ENCODE measurements at regions not wholly inside any gene's neighbourhood (a gene's known extent, or its start where the extent isn't known, plus 50 kb on each side); places are given as distances from the start of the nearest gene placed in this dataset.

DNA sequence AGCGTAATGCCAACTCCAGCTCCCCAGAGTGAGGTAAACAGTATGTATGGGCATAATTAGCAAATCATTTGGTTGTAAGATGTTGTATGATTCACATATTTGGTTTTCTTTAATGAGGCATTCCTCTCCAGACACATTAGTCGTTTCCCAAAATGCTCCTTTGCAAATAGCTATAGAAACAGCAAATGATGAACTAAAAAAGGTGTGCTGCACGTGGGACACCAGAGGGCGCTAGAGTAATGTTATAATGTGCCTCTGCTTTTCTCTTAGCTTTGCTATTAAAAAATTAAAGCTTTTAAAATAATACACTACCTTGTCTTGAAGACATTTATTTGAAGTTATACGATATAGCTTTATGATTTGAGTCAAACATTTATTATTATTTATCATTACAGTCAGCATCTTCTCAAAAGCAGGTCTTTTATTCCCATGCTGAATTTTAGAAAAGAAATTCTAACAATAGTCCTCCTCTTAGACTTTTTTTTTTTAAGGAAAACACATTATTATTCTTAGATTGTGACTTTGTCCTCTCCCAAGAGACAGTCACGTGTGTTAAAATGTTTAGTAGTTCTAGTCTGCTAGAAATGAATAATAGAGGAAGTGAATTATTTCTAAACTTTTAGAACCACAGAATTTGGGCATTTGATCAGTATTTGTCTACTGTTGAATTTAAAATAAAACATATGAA lies 121.6 kb upstream of the FRY start:
- H3K4me2 ChIP-seq (ENCODE audit: low read length), result peak overlapping the region; percentile 61
- peak overlapping the region; percentile 19 for H3K4me3 ChIP-seq (ENCODE audit: low read length)
- H3K27ac ChIP-seq (ENCODE audit: low read depth, low read length), result peak overlapping the region; percentile 57
- no peaks in the 10 kb centered on the region for H3K9me3 ChIP-seq (ENCODE audit: control insufficient read depth, insufficient read depth, low read length)
- no peak for TF ChIP-seq EZH2phosphoT487 (IDR thresholded peaks at IDR 0.05; ENCODE audit: borderline replicate concordance, low read length)
- TF ChIP-seq, protein P1, sequence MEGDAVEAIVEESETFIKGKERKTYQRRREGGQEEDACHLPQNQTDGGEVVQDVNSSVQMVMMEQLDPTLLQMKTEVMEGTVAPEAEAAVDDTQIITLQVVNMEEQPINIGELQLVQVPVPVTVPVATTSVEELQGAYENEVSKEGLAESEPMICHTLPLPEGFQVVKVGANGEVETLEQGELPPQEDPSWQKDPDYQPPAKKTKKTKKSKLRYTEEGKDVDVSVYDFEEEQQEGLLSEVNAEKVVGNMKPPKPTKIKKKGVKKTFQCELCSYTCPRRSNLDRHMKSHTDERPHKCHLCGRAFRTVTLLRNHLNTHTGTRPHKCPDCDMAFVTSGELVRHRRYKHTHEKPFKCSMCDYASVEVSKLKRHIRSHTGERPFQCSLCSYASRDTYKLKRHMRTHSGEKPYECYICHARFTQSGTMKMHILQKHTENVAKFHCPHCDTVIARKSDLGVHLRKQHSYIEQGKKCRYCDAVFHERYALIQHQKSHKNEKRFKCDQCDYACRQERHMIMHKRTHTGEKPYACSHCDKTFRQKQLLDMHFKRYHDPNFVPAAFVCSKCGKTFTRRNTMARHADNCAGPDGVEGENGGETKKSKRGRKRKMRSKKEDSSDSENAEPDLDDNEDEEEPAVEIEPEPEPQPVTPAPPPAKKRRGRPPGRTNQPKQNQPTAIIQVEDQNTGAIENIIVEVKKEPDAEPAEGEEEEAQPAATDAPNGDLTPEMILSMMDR (IDR thresholded peaks at IDR 0.05; ENCODE audit: low read depth, low read length, poor library complexity, severe bottlenecking), result peak; percentile 85
- no peaks in the 10 kb centered on the region for H3K27me3 ChIP-seq (ENCODE audit: control insufficient read depth, low read length)
- no peaks in the 10 kb centered on the region for H3K79me2 ChIP-seq (ENCODE audit: control insufficient read depth, low read length)
- no peaks in the 10 kb centered on the region for H3K9me2 ChIP-seq (replicated peaks; ENCODE audit: control insufficient read depth, low read length)
- 0 out of 2 replicates have a peak, but pooled peaks cover 6% of the 10 kb centered on the region for H3F3A ChIP-seq (ENCODE audit: control insufficient read depth, insufficient read depth)
- no peaks in the 10 kb centered on the region for H3K36me3 ChIP-seq (ENCODE audit: control insufficient read depth, low read length)
- H4K20me1 ChIP-seq (ENCODE audit: control insufficient read depth, insufficient read depth, low read depth, low read length), result no peaks in the 10 kb centered on the region
- peaks cover 40% of the 10 kb centered on the region for H3K4me1 ChIP-seq (ENCODE audit: control insufficient read depth, low read length)

DNA sequence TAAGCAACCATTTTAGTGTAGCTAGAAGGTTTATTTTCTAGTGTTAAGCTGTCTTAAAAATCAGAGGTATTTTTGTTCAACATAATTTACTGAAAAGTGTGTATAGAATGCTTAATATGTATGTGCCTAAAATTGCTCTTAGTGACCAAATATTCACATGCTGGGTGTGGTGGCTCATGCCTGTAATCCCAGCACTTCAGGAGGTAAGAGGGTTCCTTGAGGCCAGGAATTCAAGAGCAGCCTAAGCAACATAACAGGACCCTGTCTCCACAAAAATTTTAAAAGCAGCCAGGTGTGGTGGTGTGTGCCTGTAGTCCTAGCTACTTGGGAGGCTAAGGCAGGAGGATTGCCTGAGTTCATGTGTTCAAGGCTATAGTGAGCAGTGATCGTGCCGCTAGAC lies 120.9 kb upstream of the FRY start:
- Histone ChIP-seq H3F3A (ENCODE audit: control insufficient read depth, insufficient read depth) (0 out of 2 replicates have a peak, but pooled peaks cover 6% of the 10 kb centered on the region), H3K9me2 (replicated peaks; ENCODE audit: control insufficient read depth, low read length) (no peaks in the 10 kb centered on the region), H3K27me3 (ENCODE audit: control insufficient read depth, low read length) (no peaks in the 10 kb centered on the region), H3K27ac (ENCODE audit: low read depth, low read length) (peak overlapping the region; percentile 57), H3K4me2 (ENCODE audit: low read length) (peak overlapping the region; percentile 61), H3K4me1 (ENCODE audit: control insufficient read depth, low read length) (peaks cover 40% of the 10 kb centered on the region), H3K36me3 (ENCODE audit: control insufficient read depth, low read length) (no peaks in the 10 kb centered on the region), H4K20me1 (ENCODE audit: control insufficient read depth, insufficient read depth, low read depth, low read length) (no peaks in the 10 kb centered on the region), H3K79me2 (ENCODE audit: control insufficient read depth, low read length) (no peaks in the 10 kb centered on the region), H3K4me3 (ENCODE audit: low read length) (peak overlapping the region; percentile 19), H3K9me3 (ENCODE audit: control insufficient read depth, insufficient read depth, low read length) (no peaks in the 10 kb centered on the region)
- no peak for TF ChIP-seq EZH2phosphoT487 (IDR thresholded peaks at IDR 0.05; ENCODE audit: borderline replicate concordance, low read length)
- TF ChIP-seq, protein P1 (IDR thresholded peaks at IDR 0.05; ENCODE audit: low read depth, low read length, poor library complexity, severe bottlenecking), result no peak

- H3K4me1 ChIP-seq (ENCODE audit: control insufficient read depth, low read length), result peaks cover 40% of the 10 kb centered on the region
- H3K9me2 ChIP-seq (replicated peaks; ENCODE audit: control insufficient read depth, low read length), result no peaks in the 10 kb centered on the region
- H3K9me3 ChIP-seq (ENCODE audit: control insufficient read depth, insufficient read depth, low read length), result no peaks in the 10 kb centered on the region
- H3K27me3 ChIP-seq (ENCODE audit: control insufficient read depth, low read length), result no peaks in the 10 kb centered on the region
- no peak overlapping the region for H3K4me2 ChIP-seq (ENCODE audit: low read length)
- H3K36me3 ChIP-seq (ENCODE audit: control insufficient read depth, low read length), result no peaks in the 10 kb centered on the region
- H3K4me3 ChIP-seq (ENCODE audit: low read length), result no peak overlapping the region
- H3K79me2 ChIP-seq (ENCODE audit: control insufficient read depth, low read length), result no peaks in the 10 kb centered on the region
- no peak overlapping the region for H3K27ac ChIP-seq (ENCODE audit: low read depth, low read length)
- H3F3A ChIP-seq (ENCODE audit: control insufficient read depth, insufficient read depth), result 0 out of 2 replicates have a peak, but pooled peaks cover 6% of the 10 kb centered on the region
- no peaks in the 10 kb centered on the region for H4K20me1 ChIP-seq (ENCODE audit: control insufficient read depth, insufficient read depth, low read depth, low read length)
- TF ChIP-seq EZH2phosphoT487 (IDR thresholded peaks at IDR 0.05; ENCODE audit: borderline replicate concordance, low read length), result no peak
- TF ChIP-seq, protein P1 (IDR thresholded peaks at IDR 0.05; ENCODE audit: low read depth, low read length, poor library complexity, severe bottlenecking), result no peak
These were observed 118.8 kb upstream of the FRY start for GRCh38 chr13:31912647-31913401.

Data from DOHH2 (cell line).